ENCODE measurements at regions not wholly inside any gene's neighbourhood (a gene's known extent, or its start where the extent isn't known, plus 50 kb on each side); places are given as distances from the start of the nearest gene placed in this dataset.

GRCh38 chr13:22111961-22112360, 441.1 kb downstream of the FGF9 start:
- Histone ChIP-seq H3K4me1 (ENCODE audit: control insufficient read depth in 1 of 2, low read depth in 2 of 2) (peaks cover 39 to 73% of the 10 kb centered on the region in 2 donors), H3K4me3 (no peak overlapping the region), H3K27me3 (replicated peaks; ENCODE audit: insufficient read depth) (no peaks in the 10 kb centered on the region), H3K36me3 (no peaks in the 10 kb centered on the region), H3K27ac (no peak overlapping the region), H3K9me3 (no peaks in the 10 kb centered on the region)
- TF ChIP-seq CTCF (IDR thresholded peaks at IDR 0.05) = no peak
- DNase-seq (ENCODE audit: low spot score) (no peak), ATAC-seq (ENCODE audit: insufficient number of reproducible peaks, low FRiP score, low read depth) (no peak)

GRCh38 chr13:22112956-22113745, 442.3 kb downstream of the FGF9 start:
- Histone ChIP-seq H3K27ac (no peak overlapping the region), H3K27me3 (replicated peaks; ENCODE audit: insufficient read depth) (no peaks in the 10 kb centered on the region), H3K4me3 (no peak overlapping the region), H3K4me1 (ENCODE audit: control insufficient read depth in 1 of 2, low read depth in 2 of 2) (peaks cover 30 to 63% of the 10 kb centered on the region in 2 donors), H3K9me3 (no peaks in the 10 kb centered on the region), H3K36me3 (no peaks in the 10 kb centered on the region)
- no peak for DNase-seq (ENCODE audit: low spot score)
- TF ChIP-seq CTCF (IDR thresholded peaks at IDR 0.05) = no peak
- ATAC-seq (ENCODE audit: insufficient number of reproducible peaks, low FRiP score, low read depth) = no peak

GRCh38 chr13:22114630-22115311, 443.9 kb downstream of the FGF9 start:
- Histone ChIP-seq H3K4me3 (no peak overlapping the region), H3K36me3 (no peaks in the 10 kb centered on the region), H3K9me3 (no peaks in the 10 kb centered on the region), H3K27me3 (replicated peaks; ENCODE audit: insufficient read depth) (no peaks in the 10 kb centered on the region), H3K27ac (peak overlapping the region; percentile 10 to 42), H3K4me1 (ENCODE audit: control insufficient read depth in 1 of 2, low read depth in 2 of 2) (peaks cover 18 to 48% of the 10 kb centered on the region in 2 donors)
- DNase-seq (ENCODE audit: low spot score) = no peak
- no peak for TF ChIP-seq CTCF (IDR thresholded peaks at IDR 0.05)
- ATAC-seq (ENCODE audit: insufficient number of reproducible peaks, low FRiP score, low read depth) = peak; percentile 69

- H3K4me1 ChIP-seq (ENCODE audit: control insufficient read depth in 1 of 2, low read depth in 2 of 2) = peaks cover 5 to 29% of the 10 kb centered on the region in 2 donors
- no peak for ATAC-seq (ENCODE audit: insufficient number of reproducible peaks, low FRiP score, low read depth)
- H3K36me3 ChIP-seq = no peaks in the 10 kb centered on the region
- H3K9me3 ChIP-seq = no peaks in the 10 kb centered on the region
- no peak overlapping the region for H3K4me3 ChIP-seq
- no peak for TF ChIP-seq CTCF (IDR thresholded peaks at IDR 0.05)
- no peak overlapping the region for H3K27ac ChIP-seq
- no peaks in the 10 kb centered on the region for H3K27me3 ChIP-seq (replicated peaks; ENCODE audit: insufficient read depth)
- no peak for DNase-seq (ENCODE audit: low spot score)
Observed at GRCh38 chr13:22118158-22118557, 447.3 kb downstream of the FGF9 start.

- no peak overlapping the region for H3K4me3 ChIP-seq
- H3K9me3 ChIP-seq = no peaks in the 10 kb centered on the region
- no peak overlapping the region for H3K27ac ChIP-seq
- no peaks in the 10 kb centered on the region for H3K27me3 ChIP-seq (replicated peaks; ENCODE audit: insufficient read depth)
- no peak for TF ChIP-seq CTCF (IDR thresholded peaks at IDR 0.05)
- ATAC-seq (ENCODE audit: insufficient number of reproducible peaks, low FRiP score, low read depth) = no peak
- no peaks in the 10 kb centered on the region for H3K36me3 ChIP-seq
- peaks cover 2 to 9% of the 10 kb centered on the region in 2 donors for H3K4me1 ChIP-seq (ENCODE audit: control insufficient read depth in 1 of 2, low read depth in 2 of 2)
- no peak for DNase-seq (ENCODE audit: low spot score)
Observed at GRCh38 chr13:22120646-22121045, 449.8 kb downstream of the FGF9 start.
